DMS53 (cell line): ENCODE measurements at regions not wholly inside any gene's neighbourhood (a gene's known extent, or its start where the extent isn't known, plus 50 kb on each side); places are given as distances from the start of the nearest gene placed in this dataset.

Experiments used
- DNase-seq: peaks from one replicate; lab custom pipeline; 2025; lab: John Stamatoyannopoulos, UW

GRCh38 chr2:67709835-67710234, 312.7 kb downstream of the ETAA1 start:
- DNase-seq = no peak

DNA sequence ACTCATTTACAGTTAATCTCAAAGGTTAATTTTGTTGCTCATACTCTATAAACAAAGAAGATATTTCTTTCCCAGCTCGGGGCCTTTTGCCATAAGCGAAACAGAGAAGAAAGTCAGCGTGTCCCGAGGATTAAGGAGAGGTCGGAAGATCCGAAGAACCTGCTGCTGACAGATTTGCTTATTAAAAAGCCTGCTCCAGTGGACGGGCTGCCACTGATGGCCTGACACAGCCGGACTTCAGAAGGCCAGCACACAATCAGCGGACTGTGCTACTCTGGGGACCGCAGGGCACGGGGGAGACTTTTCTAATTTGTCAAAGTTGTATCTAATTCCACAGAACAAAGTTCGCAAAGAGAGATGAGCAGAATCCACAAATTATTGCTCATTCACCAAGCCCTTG, 315.4 kb downstream of the ETAA1 start:
- DNase-seq = no peak

- no peak for DNase-seq
These were observed 316.2 kb downstream of the ETAA1 start for GRCh38 chr2:67713376-67713775.

DNA sequence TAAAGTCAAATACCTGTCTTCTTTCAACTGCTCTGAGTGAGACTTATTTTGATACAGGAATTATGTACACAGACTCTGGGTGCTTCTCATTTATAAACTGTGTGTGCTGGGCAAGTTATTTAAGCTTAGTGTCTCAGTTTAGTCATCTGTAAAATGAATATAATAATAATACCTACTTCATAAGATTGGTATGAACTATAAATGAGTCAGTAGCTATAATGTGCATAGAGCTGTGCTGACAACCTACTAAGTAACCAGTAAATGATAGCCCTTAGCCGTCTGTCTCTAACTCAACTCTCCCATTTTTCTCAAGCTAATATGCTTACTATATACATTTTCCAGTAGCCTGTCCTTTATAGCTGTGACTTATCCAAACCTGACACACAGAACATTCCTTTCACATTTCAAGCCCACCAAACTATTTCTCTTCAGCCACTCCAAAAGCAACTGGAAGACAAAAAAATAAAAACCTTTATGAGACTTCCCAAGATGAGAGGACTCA, 319.8 kb downstream of the ETAA1 start:
- no peak for DNase-seq

- no peak for DNase-seq
These were observed 320.6 kb downstream of the ETAA1 start for GRCh38 chr2:67717692-67718091.

- DNase-seq = no peak
These were observed 322.2 kb downstream of the ETAA1 start for GRCh38 chr2:67719351-67719750.

DNA sequence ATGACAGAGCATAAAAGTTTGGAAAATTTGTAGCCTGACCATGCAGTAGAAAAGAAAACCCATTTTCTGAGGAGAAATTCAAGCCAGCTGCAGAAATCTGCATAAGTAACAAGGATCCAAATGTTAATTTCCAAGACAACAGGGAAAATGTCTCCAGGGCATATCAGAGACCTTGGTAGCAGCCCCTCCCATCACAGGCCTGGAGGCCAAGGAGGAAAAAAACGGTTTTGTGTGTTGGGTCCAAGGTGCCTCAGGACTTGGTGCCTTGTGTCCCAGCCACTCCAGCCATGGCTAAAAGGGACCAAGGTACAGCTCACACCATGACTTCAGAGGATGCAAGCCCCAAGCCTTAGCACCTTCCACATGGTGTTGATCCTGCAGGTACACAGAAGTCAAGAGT, 324.4 kb downstream of the ETAA1 start:
- DNase-seq = no peak

- DNase-seq = no peak
These were observed 327.1 kb downstream of the ETAA1 start for GRCh38 chr2:67724261-67724660.

DNA sequence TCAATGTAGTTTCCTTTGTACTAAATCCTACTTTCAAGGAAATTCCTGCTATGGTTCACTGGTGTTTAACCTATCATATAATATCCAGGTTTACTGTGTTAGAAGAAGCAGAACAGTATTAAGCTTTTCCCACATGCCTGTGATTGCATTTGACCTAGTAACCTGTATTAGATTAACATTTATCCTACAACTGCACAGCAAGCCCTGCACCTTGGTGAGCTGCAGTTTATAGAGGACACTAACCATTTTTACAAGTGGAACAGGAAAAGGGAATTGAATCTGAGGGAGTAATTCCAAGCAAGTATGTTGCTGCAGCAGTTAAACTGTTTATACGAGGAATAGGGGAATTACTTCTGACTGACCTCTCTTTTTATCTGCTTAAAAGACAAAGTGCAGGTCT, 328.6 kb downstream of the ETAA1 start:
- DNase-seq = no peak

DNA sequence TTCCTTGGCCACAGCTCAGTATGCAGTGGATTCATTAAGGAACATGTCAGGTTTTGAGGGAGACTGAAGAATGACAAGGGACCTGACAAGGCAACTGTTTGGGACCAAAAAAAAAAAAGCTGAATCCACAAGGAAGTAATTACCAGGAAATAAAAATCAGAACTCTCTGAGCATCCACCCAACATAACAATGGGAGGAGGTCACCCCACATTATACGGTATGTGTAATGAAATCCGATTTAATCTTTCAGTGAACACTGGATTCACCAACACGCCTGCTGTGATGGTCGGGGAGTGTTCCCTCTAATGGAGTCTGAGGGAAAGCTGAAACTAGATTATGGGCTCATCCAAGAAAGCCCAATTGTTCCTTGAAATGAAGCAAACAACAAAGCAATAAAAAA, 329.3 kb downstream of the ETAA1 start:
- DNase-seq = peak; percentile 40

GRCh38 chr2:67727131-67727530, 330.0 kb downstream of the ETAA1 start:
- DNase-seq = no peak

GRCh38 chr2:67727623-67728022, 330.5 kb downstream of the ETAA1 start:
- DNase-seq = no peak

GRCh38 chr2:67729474-67729873, 332.3 kb downstream of the ETAA1 start:
- no peak for DNase-seq

- peak; percentile 74 for DNase-seq
These were observed 329.3 kb downstream of the C1D start for GRCh38 chr2:67733517-67733916.

GRCh38 chr2:67752199-67752598, 310.6 kb downstream of the C1D start:
- no peak for DNase-seq

- DNase-seq = no peak
These were observed 309.8 kb downstream of the C1D start for GRCh38 chr2:67752969-67753368.

GRCh38 chr2:67755156-67755882, 307.5 kb downstream of the C1D start:
- no peak for DNase-seq

GRCh38 chr2:67760995-67761394, 301.8 kb downstream of the C1D start:
- no peak for DNase-seq

GRCh38 chr2:67771380-67771779, 291.4 kb downstream of the C1D start:
- no peak for DNase-seq

DNA sequence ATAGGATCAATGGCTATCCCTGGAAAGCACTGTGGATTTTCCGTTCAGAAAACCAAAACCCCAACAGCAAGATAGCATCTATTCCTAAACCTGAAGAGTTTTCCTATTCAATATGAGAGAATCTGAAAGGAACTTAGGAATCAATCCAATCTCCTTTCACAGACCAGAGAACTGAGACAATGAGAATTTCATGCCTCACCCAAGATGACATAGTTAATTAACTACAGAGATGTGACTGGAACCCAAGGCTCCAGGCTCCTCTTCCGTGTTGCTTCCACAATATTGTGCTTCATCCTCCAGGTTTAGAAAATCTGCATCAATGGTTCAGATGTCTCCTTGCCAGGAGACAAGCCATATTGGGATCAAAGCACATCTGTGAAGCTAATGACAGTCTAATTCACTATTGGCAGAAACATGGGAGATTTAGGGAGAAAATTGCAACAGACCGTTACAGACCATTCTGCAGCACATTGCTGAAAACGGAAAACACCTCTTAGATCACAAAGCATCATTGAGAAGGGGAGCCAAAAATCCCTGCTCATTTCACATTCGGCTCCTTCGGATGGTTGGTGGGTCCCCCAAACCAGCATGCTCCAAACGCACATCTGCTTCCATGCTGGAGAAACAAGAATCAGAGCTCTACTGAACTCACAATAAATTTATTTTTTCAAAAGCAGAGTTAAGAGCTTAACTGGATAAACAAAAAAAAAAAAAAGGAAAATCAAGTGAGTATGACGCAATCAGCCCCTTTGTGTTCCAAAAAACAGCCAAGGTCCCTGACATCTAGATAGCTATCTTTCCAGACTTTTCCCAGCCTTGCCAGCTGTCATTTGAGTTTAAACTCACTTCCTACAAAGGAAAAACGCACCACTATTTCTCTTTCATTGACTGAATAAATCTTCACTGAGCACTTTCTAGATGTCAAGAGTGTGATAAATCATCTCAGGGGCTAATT, 290.3 kb downstream of the C1D start:
- DNase-seq = no peak

DNA sequence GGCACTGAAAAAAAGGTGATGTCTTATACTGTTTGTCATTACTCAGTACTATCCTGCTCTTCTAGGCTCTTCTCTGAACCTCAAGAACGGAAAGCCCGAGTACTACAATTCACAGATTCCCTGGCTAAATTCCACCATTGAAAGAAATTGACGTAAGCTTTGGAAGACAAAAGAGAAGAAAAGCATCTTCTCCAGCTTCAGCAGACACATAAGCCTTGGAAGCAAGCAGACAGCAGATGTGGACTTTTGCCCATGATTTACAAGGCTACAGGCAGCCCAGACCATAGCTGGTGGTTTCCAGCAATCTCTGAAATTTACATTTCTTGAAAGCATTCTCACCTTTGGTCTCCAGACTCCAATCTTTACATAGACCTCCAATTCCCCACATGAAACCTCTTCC, 289.0 kb downstream of the C1D start:
- no peak for DNase-seq

DNA sequence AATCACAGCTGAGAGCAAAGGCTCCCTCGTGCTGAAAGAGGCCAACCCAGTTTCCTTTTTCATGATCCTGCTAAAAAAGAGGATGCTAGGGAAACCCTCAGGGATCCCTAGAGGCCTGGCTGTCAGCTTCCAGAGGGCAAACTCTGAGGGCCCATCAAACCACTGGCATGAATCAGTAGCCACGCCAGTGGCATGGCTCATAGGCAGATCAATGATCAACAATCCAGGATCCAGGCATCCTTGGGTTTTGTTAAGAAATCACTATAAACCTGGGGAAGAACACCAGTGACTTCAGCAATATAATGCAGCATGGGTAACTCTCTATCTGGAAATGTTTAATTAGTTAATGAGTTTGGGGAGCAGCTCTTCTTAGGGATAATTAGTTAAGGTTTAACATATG, 286.5 kb downstream of the C1D start:
- no peak for DNase-seq

DNA sequence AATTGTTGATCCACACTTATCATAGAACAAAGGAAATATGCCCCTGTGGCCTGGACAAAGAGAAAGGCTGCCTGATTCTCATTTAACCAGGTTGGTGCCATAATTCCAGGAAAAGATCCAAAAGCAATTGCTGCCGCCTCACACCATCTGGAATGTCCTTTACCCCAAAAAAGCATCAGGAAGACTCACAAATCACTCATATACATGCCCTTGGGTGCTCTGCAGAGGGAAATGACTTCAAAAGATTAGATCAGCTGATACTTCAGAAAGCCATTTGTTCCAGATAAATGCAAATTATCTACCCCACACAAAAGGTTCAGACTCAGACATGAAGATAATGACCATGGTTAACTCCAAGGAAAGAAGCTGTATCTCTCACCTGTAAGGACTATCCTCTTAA, 285.8 kb downstream of the C1D start:
- DNase-seq = no peak
